IPS-18c (cell line): ENCODE measurements at regions not wholly inside any gene's neighbourhood (a gene's known extent, or its start where the extent isn't known, plus 50 kb on each side); places are given as distances from the start of the nearest gene placed in this dataset.

Experiments
- H3K4me3 ChIP-seq: 2 replicates; pipeline ENCODE4 v1.7.0; 2013; ENCODE audit warnings: low read depth, mild to moderate bottlenecking, low read length, moderate library complexity; ENCODE audit not compliant: insufficient read depth
- H3K9me3 ChIP-seq: one replicate; pipeline ENCODE4 v1.6.1; 2013; ENCODE audit warnings: mild to moderate bottlenecking, low read length, moderate library complexity; ENCODE audit not compliant: control insufficient read depth, insufficient read depth

GRCh38 chr15:37516621-37517020, 416.3 kb upstream of the MEIS2 start:
- Histone ChIP-seq H3K4me3 (no peak overlapping the region), H3K9me3 (no peaks in the 10 kb centered on the region)

- Histone ChIP-seq H3K4me3 (no peak overlapping the region), H3K9me3 (no peaks in the 10 kb centered on the region)
Observed at GRCh38 chr15:37517191-37517895, 417.0 kb upstream of the MEIS2 start.

- H3K9me3 ChIP-seq: no peaks in the 10 kb centered on the region
- no peak overlapping the region for H3K4me3 ChIP-seq
Observed at GRCh38 chr15:37518436-37518835, 416.0 kb upstream of the TMCO5A start.

- Histone ChIP-seq H3K4me3 (no peak overlapping the region), H3K9me3 (no peaks in the 10 kb centered on the region)
Observed at GRCh38 chr15:37520026-37520425, 414.4 kb upstream of the TMCO5A start.

GRCh38 chr15:37520882-37521281, 413.6 kb upstream of the TMCO5A start:
- Histone ChIP-seq H3K9me3 (no peaks in the 10 kb centered on the region), H3K4me3 (no peak overlapping the region)

GRCh38 chr15:37524601-37525000, 409.8 kb upstream of the TMCO5A start:
- Histone ChIP-seq H3K4me3 (no peak overlapping the region), H3K9me3 (no peaks in the 10 kb centered on the region)

- H3K9me3 ChIP-seq: no peaks in the 10 kb centered on the region
- no peak overlapping the region for H3K4me3 ChIP-seq
Observed at GRCh38 chr15:37528432-37528831, 406.0 kb upstream of the TMCO5A start.

- Histone ChIP-seq H3K4me3 (no peak overlapping the region), H3K9me3 (no peaks in the 10 kb centered on the region)
Observed at GRCh38 chr15:37536967-37537605, 397.4 kb upstream of the TMCO5A start.

- Histone ChIP-seq H3K9me3 (no peaks in the 10 kb centered on the region), H3K4me3 (no peak overlapping the region)
Observed at GRCh38 chr15:37537802-37538201, 396.6 kb upstream of the TMCO5A start.

GRCh38 chr15:37548116-37548515, 386.3 kb upstream of the TMCO5A start:
- Histone ChIP-seq H3K4me3 (no peak overlapping the region), H3K9me3 (peaks cover 4% of the 10 kb centered on the region)

- H3K9me3 ChIP-seq: peaks cover 4% of the 10 kb centered on the region
- no peak overlapping the region for H3K4me3 ChIP-seq
Observed at GRCh38 chr15:37550360-37551024, 383.9 kb upstream of the TMCO5A start.

GRCh38 chr15:37572401-37572800, 362.0 kb upstream of the TMCO5A start:
- no peak overlapping the region for H3K4me3 ChIP-seq
- no peaks in the 10 kb centered on the region for H3K9me3 ChIP-seq

GRCh38 chr15:37574985-37575384, 359.5 kb upstream of the TMCO5A start:
- H3K9me3 ChIP-seq: no peaks in the 10 kb centered on the region
- H3K4me3 ChIP-seq: no peak overlapping the region

- H3K4me3 ChIP-seq: no peak overlapping the region
- H3K9me3 ChIP-seq: peaks cover 4% of the 10 kb centered on the region
Observed at GRCh38 chr15:37576952-37577351, 357.5 kb upstream of the TMCO5A start.

GRCh38 chr15:37581866-37582532, 352.4 kb upstream of the TMCO5A start:
- peaks cover 12% of the 10 kb centered on the region for H3K9me3 ChIP-seq

GRCh38 chr15:37582852-37583251, 351.6 kb upstream of the TMCO5A start:
- Histone ChIP-seq H3K4me3 (no peak overlapping the region), H3K9me3 (peaks cover 12% of the 10 kb centered on the region)

More at GRCh38 chr15:37581866-37582532, 352.4 kb upstream of the TMCO5A start:
- no peak overlapping the region for H3K4me3 ChIP-seq

GRCh38 chr15:37586011-37586583, 348.3 kb upstream of the TMCO5A start:
- Histone ChIP-seq H3K4me3 (no peak overlapping the region), H3K9me3 (peaks cover 12% of the 10 kb centered on the region)
